ENCODE measurements at regions not wholly inside any gene's neighbourhood (a gene's known extent, or its start where the extent isn't known, plus 50 kb on each side); places are given as distances from the start of the nearest gene placed in this dataset.

DNA sequence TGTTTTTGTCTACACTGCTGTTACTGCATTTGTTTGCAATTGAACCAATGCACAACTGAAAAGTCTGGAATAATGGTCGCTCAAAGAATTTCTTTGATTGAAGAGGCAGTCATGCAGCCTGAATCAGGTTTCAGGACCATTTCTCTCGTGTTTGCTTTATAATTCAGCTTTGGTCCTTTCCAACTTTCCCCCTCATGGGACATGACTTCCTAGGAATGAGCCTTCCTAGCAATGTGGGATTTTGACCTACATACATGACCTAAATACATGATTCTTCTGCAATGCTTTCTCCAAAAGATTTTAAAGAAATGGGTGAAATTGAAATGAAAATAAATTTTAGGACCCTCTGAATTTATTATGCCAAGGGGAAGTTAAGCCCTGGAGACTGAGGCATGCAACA is 197.4 kb downstream of the MREG start:
- TF ChIP-seq, protein P1, sequence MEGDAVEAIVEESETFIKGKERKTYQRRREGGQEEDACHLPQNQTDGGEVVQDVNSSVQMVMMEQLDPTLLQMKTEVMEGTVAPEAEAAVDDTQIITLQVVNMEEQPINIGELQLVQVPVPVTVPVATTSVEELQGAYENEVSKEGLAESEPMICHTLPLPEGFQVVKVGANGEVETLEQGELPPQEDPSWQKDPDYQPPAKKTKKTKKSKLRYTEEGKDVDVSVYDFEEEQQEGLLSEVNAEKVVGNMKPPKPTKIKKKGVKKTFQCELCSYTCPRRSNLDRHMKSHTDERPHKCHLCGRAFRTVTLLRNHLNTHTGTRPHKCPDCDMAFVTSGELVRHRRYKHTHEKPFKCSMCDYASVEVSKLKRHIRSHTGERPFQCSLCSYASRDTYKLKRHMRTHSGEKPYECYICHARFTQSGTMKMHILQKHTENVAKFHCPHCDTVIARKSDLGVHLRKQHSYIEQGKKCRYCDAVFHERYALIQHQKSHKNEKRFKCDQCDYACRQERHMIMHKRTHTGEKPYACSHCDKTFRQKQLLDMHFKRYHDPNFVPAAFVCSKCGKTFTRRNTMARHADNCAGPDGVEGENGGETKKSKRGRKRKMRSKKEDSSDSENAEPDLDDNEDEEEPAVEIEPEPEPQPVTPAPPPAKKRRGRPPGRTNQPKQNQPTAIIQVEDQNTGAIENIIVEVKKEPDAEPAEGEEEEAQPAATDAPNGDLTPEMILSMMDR (IDR thresholded peaks at IDR 0.05) = no peak
- no peak for TF ChIP-seq POLR2A (IDR thresholded peaks at IDR 0.05)
